ENCODE measurements at regions not wholly inside any gene's neighbourhood (a gene's known extent, or its start where the extent isn't known, plus 50 kb on each side); places are given as distances from the start of the nearest gene placed in this dataset.

GRCh38 chr5:39505791-39506190 lies 81.0 kb upstream of the DAB2 start:
- Histone ChIP-seq H3K4me3 (ENCODE audit: control insufficient read depth in 1 of 7, extremely low read depth in 1 of 7, insufficient read depth in 4 of 7, low read depth in 2 of 7, low read length in 6 of 7) (no peak overlapping the region), H3K9me3 (ENCODE audit: control extremely low read depth in 1 of 5, control insufficient read depth in 4 of 5, insufficient read depth in 2 of 5, low read depth in 1 of 5, low read length in 4 of 5) (no peaks in the 10 kb centered on the region), H3K36me3 (ENCODE audit: control insufficient read depth in 4 of 4, insufficient read depth in 4 of 4, low read length in 3 of 4) (no peaks in the 10 kb centered on the region), H3K4me1 (ENCODE audit: control extremely low read depth in 1 of 4, control insufficient read depth in 4 of 4, insufficient read depth in 4 of 4, low read length in 3 of 4) (peaks cover 0 to 8% (median 1%) of the 10 kb centered on the region in 4 experiments), H3K27ac (ENCODE audit: insufficient read depth in 1 of 2, low read depth in 1 of 2, low read length in 2 of 2, poor library complexity in 1 of 2, severe bottlenecking in 2 of 2) (no peak overlapping the region), H3K27me3 (replicated peaks in 2 of 5; ENCODE audit: control insufficient read depth in 4 of 5, insufficient read depth in 5 of 5, low read length in 4 of 5) (no peaks in the 10 kb centered on the region)
- DNase-seq = no peak
- ChIA-PET CTCF (no interaction called here), POLR2A (no interaction called here)
- WGBS (ENCODE audit: insufficient coverage) = 90% methylated on average over 2 of the region's 5 CpGs

- ChIA-PET CTCF (no interaction called here), POLR2A (no interaction called here)
- H3K9me3 ChIP-seq (ENCODE audit: control extremely low read depth in 1 of 5, control insufficient read depth in 4 of 5, insufficient read depth in 2 of 5, low read depth in 1 of 5, low read length in 4 of 5) = no peaks in the 10 kb centered on the region
- peaks cover 0 to 8% (median 1%) of the 10 kb centered on the region in 4 experiments for H3K4me1 ChIP-seq (ENCODE audit: control extremely low read depth in 1 of 4, control insufficient read depth in 4 of 4, insufficient read depth in 4 of 4, low read length in 3 of 4)
- DNase-seq = no peak
- H3K36me3 ChIP-seq (ENCODE audit: control insufficient read depth in 4 of 4, insufficient read depth in 4 of 4, low read length in 3 of 4) = no peaks in the 10 kb centered on the region
- H3K27ac ChIP-seq (ENCODE audit: insufficient read depth in 1 of 2, low read depth in 1 of 2, low read length in 2 of 2, poor library complexity in 1 of 2, severe bottlenecking in 2 of 2) = no peak overlapping the region
- no peak overlapping the region for H3K4me3 ChIP-seq (ENCODE audit: control insufficient read depth in 1 of 7, extremely low read depth in 1 of 7, insufficient read depth in 4 of 7, low read depth in 2 of 7, low read length in 6 of 7)
- no peaks in the 10 kb centered on the region for H3K27me3 ChIP-seq (replicated peaks in 2 of 5; ENCODE audit: control insufficient read depth in 4 of 5, insufficient read depth in 5 of 5, low read length in 4 of 5)
These were observed 80.6 kb upstream of the DAB2 start for GRCh38 chr5:39505363-39505762.

- H3K36me3 ChIP-seq (ENCODE audit: control insufficient read depth in 4 of 4, insufficient read depth in 4 of 4, low read length in 3 of 4) = no peaks in the 10 kb centered on the region
- ChIA-PET POLR2A (no interaction called here), CTCF (interaction anchor here (1.1 to 1.2 kb wide), 2 partner anchors 16 to 46 kb away, joined by 3 read pairs; no protein-coding TSS in a partner anchor)
- H3K4me3 ChIP-seq (ENCODE audit: control insufficient read depth in 1 of 7, extremely low read depth in 1 of 7, insufficient read depth in 4 of 7, low read depth in 2 of 7, low read length in 6 of 7) = no peak overlapping the region
- WGBS (ENCODE audit: insufficient coverage) = 100% methylated on average over 1 of the region's 1 CpG
- H3K27ac ChIP-seq (ENCODE audit: insufficient read depth in 1 of 2, low read depth in 1 of 2, low read length in 2 of 2, poor library complexity in 1 of 2, severe bottlenecking in 2 of 2) = no peak overlapping the region
- no peak for DNase-seq
- H3K4me1 ChIP-seq (ENCODE audit: control extremely low read depth in 1 of 4, control insufficient read depth in 4 of 4, insufficient read depth in 4 of 4, low read length in 3 of 4) = peaks cover 0 to 8% (median 5%) of the 10 kb centered on the region in 4 experiments
- H3K9me3 ChIP-seq (ENCODE audit: control extremely low read depth in 1 of 5, control insufficient read depth in 4 of 5, insufficient read depth in 2 of 5, low read depth in 1 of 5, low read length in 4 of 5) = no peaks in the 10 kb centered on the region
- no peaks in the 10 kb centered on the region for H3K27me3 ChIP-seq (replicated peaks in 2 of 5; ENCODE audit: control insufficient read depth in 4 of 5, insufficient read depth in 5 of 5, low read length in 4 of 5)
These were observed 78.4 kb upstream of the DAB2 start for GRCh38 chr5:39503155-39503554.

DNA sequence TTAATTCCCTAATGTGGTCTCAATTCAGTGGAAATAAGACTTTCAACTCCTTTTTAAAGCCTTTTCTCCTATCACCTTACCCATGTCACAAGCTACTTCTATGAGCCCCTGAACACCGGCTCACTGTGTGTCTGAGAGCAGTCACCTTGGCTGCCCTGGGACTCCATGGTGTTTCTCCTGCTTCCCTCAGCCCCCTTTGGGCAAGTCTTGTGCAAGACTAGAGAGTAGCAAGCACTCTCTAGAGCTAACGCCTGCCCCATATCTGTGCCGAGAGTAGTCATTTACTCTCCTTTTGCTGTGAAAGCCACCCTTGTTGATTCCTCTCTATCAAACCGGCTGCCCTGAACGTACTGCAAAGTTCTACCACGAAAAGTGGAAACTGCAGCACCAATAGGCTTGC lies 77.9 kb upstream of the DAB2 start:
- Histone ChIP-seq H3K27me3 (replicated peaks in 2 of 5; ENCODE audit: control insufficient read depth in 4 of 5, insufficient read depth in 5 of 5, low read length in 4 of 5) (no peaks in the 10 kb centered on the region), H3K4me1 (ENCODE audit: control extremely low read depth in 1 of 4, control insufficient read depth in 4 of 4, insufficient read depth in 4 of 4, low read length in 3 of 4) (peaks cover 0 to 12% (median 6%) of the 10 kb centered on the region in 4 experiments), H3K4me3 (ENCODE audit: control insufficient read depth in 1 of 7, extremely low read depth in 1 of 7, insufficient read depth in 4 of 7, low read depth in 2 of 7, low read length in 6 of 7) (no peak overlapping the region), H3K36me3 (ENCODE audit: control insufficient read depth in 4 of 4, insufficient read depth in 4 of 4, low read length in 3 of 4) (no peaks in the 10 kb centered on the region), H3K27ac (ENCODE audit: insufficient read depth in 1 of 2, low read depth in 1 of 2, low read length in 2 of 2, poor library complexity in 1 of 2, severe bottlenecking in 2 of 2) (no peak overlapping the region), H3K9me3 (ENCODE audit: control extremely low read depth in 1 of 5, control insufficient read depth in 4 of 5, insufficient read depth in 2 of 5, low read depth in 1 of 5, low read length in 4 of 5) (no peaks in the 10 kb centered on the region)
- CTCF ChIA-PET = interaction anchor here (1.1 to 1.2 kb wide), 2 partner anchors 16 to 46 kb away, joined by 3 read pairs; no protein-coding TSS in a partner anchor
- 95% methylated on average over 5 of the region's 6 CpGs for WGBS (ENCODE audit: insufficient coverage)
- POLR2A ChIA-PET = no interaction called here
- no peak for DNase-seq

DNA sequence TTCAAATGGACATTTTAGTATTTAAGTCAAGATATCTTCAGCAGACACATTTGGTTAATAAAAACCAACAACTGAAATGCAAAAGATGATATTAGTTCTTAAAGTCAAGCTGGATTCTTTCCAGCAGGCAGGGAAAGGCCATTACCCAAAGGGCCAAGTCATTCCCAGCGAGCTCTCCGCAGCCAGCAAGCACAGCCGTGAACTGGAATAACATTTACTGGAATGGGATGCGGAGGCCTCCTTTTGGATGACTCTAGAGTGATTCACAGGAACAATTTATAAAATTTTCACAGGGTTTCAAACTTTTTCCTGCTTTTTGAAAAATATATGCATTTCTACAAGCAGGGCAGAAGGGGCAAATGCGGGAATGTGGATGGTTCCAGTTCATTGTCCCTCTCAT lies 76.6 kb upstream of the DAB2 start:
- no peaks in the 10 kb centered on the region for H3K27me3 ChIP-seq (replicated peaks in 2 of 5; ENCODE audit: control insufficient read depth in 4 of 5, insufficient read depth in 5 of 5, low read length in 4 of 5)
- no peaks in the 10 kb centered on the region for H3K36me3 ChIP-seq (ENCODE audit: control insufficient read depth in 4 of 4, insufficient read depth in 4 of 4, low read length in 3 of 4)
- H3K4me1 ChIP-seq (ENCODE audit: control extremely low read depth in 1 of 4, control insufficient read depth in 4 of 4, insufficient read depth in 4 of 4, low read length in 3 of 4) = peaks cover 0 to 17% (median 10%) of the 10 kb centered on the region in 4 experiments
- 98% methylated on average over 4 of the region's 5 CpGs for WGBS (ENCODE audit: insufficient coverage)
- CTCF ChIA-PET = interaction anchor here (0.7 to 1.5 kb wide), 3 partner anchors 11 to 88 kb away, joined by 3 to 5 read pairs (median 4); no protein-coding TSS in a partner anchor
- no peak overlapping the region for H3K4me3 ChIP-seq (ENCODE audit: control insufficient read depth in 1 of 7, extremely low read depth in 1 of 7, insufficient read depth in 4 of 7, low read depth in 2 of 7, low read length in 6 of 7)
- H3K9me3 ChIP-seq (ENCODE audit: control extremely low read depth in 1 of 5, control insufficient read depth in 4 of 5, insufficient read depth in 2 of 5, low read depth in 1 of 5, low read length in 4 of 5) = no peaks in the 10 kb centered on the region
- POLR2A ChIA-PET = no interaction called here
- no peak overlapping the region for H3K27ac ChIP-seq (ENCODE audit: insufficient read depth in 1 of 2, low read depth in 1 of 2, low read length in 2 of 2, poor library complexity in 1 of 2, severe bottlenecking in 2 of 2)
- no peak for DNase-seq

- Histone ChIP-seq H3K27ac (ENCODE audit: insufficient read depth in 1 of 2, low read depth in 1 of 2, low read length in 2 of 2, poor library complexity in 1 of 2, severe bottlenecking in 2 of 2) (no peak overlapping the region), H3K4me3 (ENCODE audit: control insufficient read depth in 1 of 7, extremely low read depth in 1 of 7, insufficient read depth in 4 of 7, low read depth in 2 of 7, low read length in 6 of 7) (no peak overlapping the region), H3K27me3 (replicated peaks in 2 of 5; ENCODE audit: control insufficient read depth in 4 of 5, insufficient read depth in 5 of 5, low read length in 4 of 5) (no peaks in the 10 kb centered on the region), H3K4me1 (ENCODE audit: control extremely low read depth in 1 of 4, control insufficient read depth in 4 of 4, insufficient read depth in 4 of 4, low read length in 3 of 4) (peaks cover 0 to 17% (median 10%) of the 10 kb centered on the region in 4 experiments), H3K9me3 (ENCODE audit: control extremely low read depth in 1 of 5, control insufficient read depth in 4 of 5, insufficient read depth in 2 of 5, low read depth in 1 of 5, low read length in 4 of 5) (no peaks in the 10 kb centered on the region), H3K36me3 (ENCODE audit: control insufficient read depth in 4 of 4, insufficient read depth in 4 of 4, low read length in 3 of 4) (no peaks in the 10 kb centered on the region)
- CTCF ChIA-PET = interaction anchor here (1.5 kb wide), 1 partner anchor 12 kb away, joined by 5 read pairs; no protein-coding TSS in a partner anchor
- no peak for DNase-seq
- POLR2A ChIA-PET = no interaction called here
- no CpG with 5 or more reads among the region's 2 CpGs for WGBS (ENCODE audit: insufficient coverage)
These were observed 75.9 kb upstream of the DAB2 start for GRCh38 chr5:39500551-39501175.

DNA sequence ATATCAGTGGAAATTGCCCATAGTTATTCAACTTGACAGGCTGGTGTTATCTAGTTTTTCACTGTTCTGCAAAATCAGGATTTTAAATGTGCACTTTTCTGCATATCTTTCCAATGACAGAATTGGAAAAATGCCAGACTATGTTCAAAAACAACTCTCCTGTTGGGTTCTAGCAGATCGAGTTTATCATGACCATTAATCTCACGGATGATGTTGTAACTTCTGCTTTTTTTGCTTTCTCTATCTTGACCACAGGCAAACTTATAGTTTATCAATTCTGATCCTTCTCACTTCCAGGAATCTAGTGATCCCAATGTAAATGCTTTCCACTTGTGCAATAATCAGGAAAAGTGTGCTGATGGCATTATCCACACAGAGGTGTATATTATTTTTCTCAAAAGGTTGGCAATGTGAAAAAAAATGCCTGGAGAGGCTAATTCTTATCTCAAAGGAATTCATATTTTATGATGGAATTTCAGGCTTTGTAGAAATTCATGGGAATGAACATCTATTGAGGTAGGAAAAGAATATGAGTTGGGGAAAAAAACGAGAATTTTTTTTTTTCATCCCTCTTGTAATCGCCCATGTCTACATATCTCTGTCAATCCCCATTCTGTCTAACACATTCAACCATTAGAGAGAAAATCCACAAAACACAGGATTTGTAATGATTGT lies 73.6 kb upstream of the DAB2 start:
- H3K4me1 ChIP-seq (ENCODE audit: control extremely low read depth in 1 of 4, control insufficient read depth in 4 of 4, insufficient read depth in 4 of 4, low read length in 3 of 4) = peaks cover 0 to 19% (median 13%) of the 10 kb centered on the region in 4 experiments
- H3K27me3 ChIP-seq (replicated peaks in 2 of 5; ENCODE audit: control insufficient read depth in 4 of 5, insufficient read depth in 5 of 5, low read length in 4 of 5) = no peaks in the 10 kb centered on the region
- H3K4me3 ChIP-seq (ENCODE audit: control insufficient read depth in 1 of 7, extremely low read depth in 1 of 7, insufficient read depth in 4 of 7, low read depth in 2 of 7, low read length in 6 of 7) = no peak overlapping the region
- no peak overlapping the region for H3K27ac ChIP-seq (ENCODE audit: insufficient read depth in 1 of 2, low read depth in 1 of 2, low read length in 2 of 2, poor library complexity in 1 of 2, severe bottlenecking in 2 of 2)
- H3K36me3 ChIP-seq (ENCODE audit: control insufficient read depth in 4 of 4, insufficient read depth in 4 of 4, low read length in 3 of 4) = no peaks in the 10 kb centered on the region
- ChIA-PET POLR2A (no interaction called here), CTCF (interaction anchor here (1.4 kb wide), 1 partner anchor 73 kb away, joined by 3 read pairs; no protein-coding TSS in a partner anchor)
- 0% methylated on average over 2 of the region's 4 CpGs for WGBS (ENCODE audit: insufficient coverage)
- peak; percentile 47 to 88 (median 82) for DNase-seq
- no peaks in the 10 kb centered on the region for H3K9me3 ChIP-seq (ENCODE audit: control extremely low read depth in 1 of 5, control insufficient read depth in 4 of 5, insufficient read depth in 2 of 5, low read depth in 1 of 5, low read length in 4 of 5)

All from common myeloid progenitor, CD34-positive (primary cell).